ENCODE measurements at regions not wholly inside any gene's neighbourhood (a gene's known extent, or its start where the extent isn't known, plus 50 kb on each side); places are given as distances from the start of the nearest gene placed in this dataset.

- 14 to 40% methylated on average over 1 to 2 of the region's 2 CpGs for WGBS, 2 donors (ENCODE audit: low coverage in 1 of 2)
- Histone ChIP-seq H3K27me3 (no peaks in the 10 kb centered on the region), H3K4me3 (no peak overlapping the region), H3K36me3 (no peaks in the 10 kb centered on the region), H3K9me3 (no peaks in the 10 kb centered on the region), H3K27ac (no peak overlapping the region), H3K4me1 (no peaks in the 10 kb centered on the region)
- intact Hi-C loops (cut with DNase I; ENCODE audit: low total_unique reads) (no loop called here), in situ Hi-C loops (cut with MboI; ENCODE audit: low pct_ligation_motif_present in 1 of 4, low pct_unique_long_range_greater_than_20kb in 1 of 4, low sequenced_read_pairs in 3 of 4) (no loop called here)
- no peak for TF ChIP-seq POLR2AphosphoS5 (IDR thresholded peaks at IDR 0.05)
- no peak for TF ChIP-seq EP300 (IDR thresholded peaks at IDR 0.05; ENCODE audit: low read depth)
- no peak for TF ChIP-seq POLR2A (IDR thresholded peaks at IDR 0.05)
- TF ChIP-seq CTCF (IDR thresholded peaks at IDR 0.05): no peak
- no peak for DNase-seq
These were observed 51.6 kb upstream of the HTR2C start for GRCh38 chrX:114532111-114532805.
